ENCODE measurements at regions not wholly inside any gene's neighbourhood (a gene's known extent, or its start where the extent isn't known, plus 50 kb on each side); places are given as distances from the start of the nearest gene placed in this dataset.
A peak's percentile ranks its signal among the peaks of the same experiment; 100 is the strongest.

DNA sequence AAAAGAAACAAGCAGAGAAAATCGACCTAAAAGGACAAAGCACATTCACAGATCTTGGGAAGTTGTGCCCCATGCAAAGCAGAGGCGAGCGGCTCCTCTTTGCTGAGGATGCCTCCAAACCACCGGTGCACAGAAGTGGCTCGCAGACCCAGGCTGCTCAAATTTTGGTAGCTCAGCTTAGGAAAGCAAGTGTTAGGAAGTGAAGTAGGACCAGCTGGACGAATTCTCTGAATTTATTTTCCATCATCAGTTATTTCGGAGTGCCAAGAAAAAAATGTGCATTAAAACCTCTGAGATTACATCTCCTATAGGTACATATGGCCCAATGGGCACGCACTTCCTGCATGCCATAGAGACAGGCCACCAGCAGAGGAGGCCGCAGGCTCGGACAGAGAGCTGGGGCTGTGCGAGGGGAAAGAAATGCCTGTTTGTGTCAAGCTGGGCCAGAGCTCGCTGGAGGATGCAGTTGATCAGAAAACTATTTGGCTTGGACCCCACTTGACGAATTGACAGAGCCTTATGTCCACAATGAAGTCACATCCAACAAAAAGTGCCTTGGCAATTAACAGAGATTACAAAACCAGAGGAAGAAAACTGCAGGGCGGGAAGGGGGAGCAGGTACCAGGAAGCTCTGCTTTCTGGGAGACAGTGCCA lies 122.3 kb upstream of the LYZL2 start:
- TF ChIP-seq POLR2A (IDR thresholded peaks at IDR 0.05; ENCODE audit: control extremely low read depth in 1 of 2, low read depth in 2 of 2, low read length in 2 of 2) (no peak), ASH2L (IDR thresholded peaks at IDR 0.05; ENCODE audit: low read length) (no peak), RAD21 (IDR thresholded peaks at IDR 0.05 in 1 of 2, conservative IDR thresholded peaks at IDR 0.05 in 1 of 2; ENCODE audit: low read depth in 2 of 2, low read length in 2 of 2) (peak; percentile 97 to 98)

Measured in H1 (cell line).